ENCODE measurements at regions not wholly inside any gene's neighbourhood (a gene's known extent, or its start where the extent isn't known, plus 50 kb on each side); places are given as distances from the start of the nearest gene placed in this dataset.
"Not testable (repeated sequence)": the region's sequence is repeated elsewhere in the genome, so short reads cannot be mapped to it uniquely, and the experiment has no call there.

DNA sequence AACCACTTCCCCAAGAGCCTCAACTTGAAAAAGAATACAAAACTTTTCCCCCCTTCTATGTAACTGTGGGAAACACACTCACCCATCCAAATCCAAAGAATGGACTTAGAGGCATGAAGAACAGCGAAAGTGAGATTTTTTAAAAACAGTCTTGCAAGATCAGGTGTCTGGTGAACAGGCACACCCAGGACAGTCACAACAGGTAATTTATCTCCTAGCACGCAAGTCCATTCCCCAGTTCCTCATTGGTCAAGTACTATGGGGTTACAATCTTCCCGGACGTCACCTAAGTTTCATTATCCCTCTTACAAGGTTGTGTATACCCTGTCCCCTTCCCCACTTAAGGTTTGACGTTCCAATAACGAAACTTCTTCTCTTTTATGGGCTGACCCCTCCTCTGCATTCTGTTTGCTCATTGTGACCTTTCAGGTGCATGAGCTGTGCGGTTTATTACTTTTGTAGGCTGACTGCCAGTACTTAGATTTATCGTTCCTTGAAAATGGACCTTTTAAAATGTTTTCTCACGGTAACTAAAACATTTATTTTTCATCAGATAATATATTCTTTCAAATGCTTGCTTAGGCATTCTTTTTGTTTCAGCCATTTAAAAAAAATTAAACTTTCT is 1401.9 kb downstream of the FAM181B start:
- TF ChIP-seq GATA1 (IDR thresholded peaks at IDR 0.05; ENCODE audit: low read depth, low read length): no peak
- no peak for TF ChIP-seq POLR2A (IDR thresholded peaks at IDR 0.05; ENCODE audit: low read length)
- DNase-seq: no peak

GRCh38 chr11:81331088-81331487 is 1402.6 kb downstream of the FAM181B start:
- TF ChIP-seq GATA1 (IDR thresholded peaks at IDR 0.05; ENCODE audit: low read depth, low read length): no peak
- TF ChIP-seq POLR2A (IDR thresholded peaks at IDR 0.05; ENCODE audit: low read length): no peak
- DNase-seq: no peak

- no peak for TF ChIP-seq POLR2A (IDR thresholded peaks at IDR 0.05; ENCODE audit: low read length)
- TF ChIP-seq GATA1 (IDR thresholded peaks at IDR 0.05; ENCODE audit: low read depth, low read length): no peak
- DNase-seq: no peak
Measured at GRCh38 chr11:81303038-81303664, 1430.5 kb downstream of the FAM181B start.

DNA sequence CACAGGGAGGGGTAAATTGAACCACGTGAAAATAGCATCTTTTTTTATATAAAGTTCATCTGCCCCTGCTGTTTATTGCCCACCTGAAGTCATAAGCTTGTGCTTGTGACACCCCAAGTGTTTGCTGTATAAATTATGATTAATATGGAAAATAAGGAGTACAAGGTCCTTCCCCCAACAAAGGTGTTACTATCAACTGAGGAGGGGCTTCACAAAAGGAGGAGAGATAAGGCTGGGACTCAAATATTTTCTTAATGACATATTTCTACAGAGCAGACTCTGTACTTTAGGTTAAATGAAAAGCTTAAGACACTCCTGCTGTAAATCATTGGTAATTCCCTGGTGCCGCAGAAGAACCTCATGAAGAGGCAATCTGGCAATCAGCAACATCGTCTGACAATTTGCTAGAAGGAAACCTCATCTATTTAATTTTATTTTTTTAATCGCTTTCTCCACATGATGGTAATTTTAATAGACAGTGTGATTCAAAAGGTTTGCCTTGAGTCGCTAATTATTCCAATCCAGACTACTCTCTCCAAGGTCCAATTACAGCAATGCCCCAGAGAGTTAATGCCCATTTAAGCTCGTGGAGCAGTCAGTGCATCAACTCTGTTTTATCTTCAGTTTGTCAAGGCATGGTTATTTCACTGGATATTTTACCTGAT is 1432.4 kb downstream of the FAM181B start:
- DNase-seq: no peak
- TF ChIP-seq GATA1 (IDR thresholded peaks at IDR 0.05; ENCODE audit: low read depth, low read length) (no peak), POLR2A (IDR thresholded peaks at IDR 0.05; ENCODE audit: low read length) (no peak)

DNA sequence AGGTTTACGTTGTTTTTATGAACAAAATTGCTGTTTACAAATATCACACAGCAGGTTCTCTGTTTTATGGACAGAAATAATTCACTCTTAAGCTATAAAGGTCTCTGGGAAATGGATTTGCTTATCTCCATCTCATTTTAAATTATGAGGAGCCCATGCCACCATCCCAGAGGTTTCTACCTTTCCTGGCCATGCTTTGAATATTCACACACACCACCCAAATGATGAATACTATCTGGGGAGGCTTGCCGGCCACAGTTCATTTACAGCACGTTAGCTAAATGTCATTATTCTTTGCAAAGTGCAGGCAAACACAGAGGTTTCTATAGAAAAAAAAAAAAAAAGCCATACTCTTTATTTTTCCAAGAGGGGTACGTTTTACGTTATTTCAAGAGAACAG is 1446.7 kb downstream of the FAM181B start:
- no peak for DNase-seq
- no peak for TF ChIP-seq GATA1 (IDR thresholded peaks at IDR 0.05; ENCODE audit: low read depth, low read length)
- TF ChIP-seq POLR2A (IDR thresholded peaks at IDR 0.05; ENCODE audit: low read length): no peak

DNA sequence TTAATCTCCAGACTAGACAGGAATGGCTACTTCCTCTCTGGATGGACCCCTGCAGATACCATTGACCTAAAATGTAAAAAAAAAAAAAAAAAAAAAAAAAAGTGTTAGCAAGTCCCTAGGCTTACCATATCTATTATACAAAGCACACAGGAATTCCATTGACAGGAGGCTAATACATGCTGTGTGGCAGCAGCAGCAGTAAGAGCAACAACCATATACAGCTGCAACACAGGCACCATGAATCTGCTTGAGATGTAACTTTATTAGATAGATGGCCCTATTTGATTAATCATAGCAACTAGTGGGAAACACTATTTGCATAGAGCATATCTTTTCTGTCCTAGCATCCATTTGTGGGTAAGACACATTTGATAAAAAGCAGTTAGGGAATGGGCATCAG is 1447.1 kb downstream of the FAM181B start:
- TF ChIP-seq GATA1 (IDR thresholded peaks at IDR 0.05; ENCODE audit: low read depth, low read length) (no peak), POLR2A (IDR thresholded peaks at IDR 0.05; ENCODE audit: low read length) (no peak)
- no peak for DNase-seq

GRCh38 chr11:81280228-81280627 is 1453.4 kb downstream of the FAM181B start:
- not testable (repeated sequence) for DNase-seq

- TF ChIP-seq POLR2A (IDR thresholded peaks at IDR 0.05; ENCODE audit: low read length) (no peak), GATA1 (IDR thresholded peaks at IDR 0.05; ENCODE audit: low read depth, low read length) (no peak)
- DNase-seq: no peak
Measured at GRCh38 chr11:81278991-81279390, 1454.7 kb downstream of the FAM181B start.

DNA sequence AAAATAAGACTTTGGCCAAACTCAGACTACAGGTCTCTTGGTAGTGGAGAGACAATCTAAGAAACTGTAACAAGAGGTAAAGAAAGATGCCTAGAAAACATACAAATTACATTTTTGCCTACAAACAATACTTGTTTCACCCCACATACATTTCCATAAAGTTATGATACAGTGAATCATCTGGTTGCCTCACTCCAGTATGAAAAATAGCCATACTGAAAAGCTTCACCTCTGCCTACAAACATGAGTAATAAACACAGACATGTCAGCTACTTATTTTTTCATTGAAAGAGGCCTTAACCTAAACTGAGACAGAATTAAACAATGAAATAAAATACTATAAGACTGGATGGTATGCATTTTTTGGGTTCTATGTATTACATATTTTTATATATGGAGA is 1463.0 kb downstream of the FAM181B start:
- DNase-seq: no peak
- no peak for TF ChIP-seq POLR2A (IDR thresholded peaks at IDR 0.05; ENCODE audit: low read length)
- no peak for TF ChIP-seq GATA1 (IDR thresholded peaks at IDR 0.05; ENCODE audit: low read depth, low read length)

- no peak for TF ChIP-seq POLR2A (IDR thresholded peaks at IDR 0.05; ENCODE audit: low read length)
- TF ChIP-seq GATA1 (IDR thresholded peaks at IDR 0.05; ENCODE audit: low read depth, low read length): no peak
- no peak for DNase-seq
Measured at GRCh38 chr11:81267246-81267645, 1466.4 kb downstream of the FAM181B start.

DNA sequence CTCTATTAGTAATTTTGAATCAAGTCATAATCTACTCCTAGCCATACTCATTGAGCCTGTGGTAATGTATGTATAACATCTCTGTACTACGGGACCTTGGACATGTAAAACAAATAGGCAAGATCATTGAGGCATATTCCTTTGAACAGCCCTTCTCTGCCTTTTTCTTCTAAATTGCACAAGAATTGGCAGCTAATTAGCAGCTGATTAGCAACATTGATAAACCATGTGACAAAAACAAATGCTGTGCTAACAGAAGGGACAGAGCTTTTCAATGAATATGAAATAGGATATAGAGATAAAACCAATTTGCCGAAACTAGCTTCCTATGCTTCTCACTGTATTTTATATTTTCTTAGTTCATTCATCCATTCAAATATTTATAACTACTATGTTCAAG is 1474.2 kb downstream of the FAM181B start:
- no peak for DNase-seq
- TF ChIP-seq GATA1 (IDR thresholded peaks at IDR 0.05; ENCODE audit: low read depth, low read length) (no peak), POLR2A (IDR thresholded peaks at IDR 0.05; ENCODE audit: low read length) (no peak)

DNA sequence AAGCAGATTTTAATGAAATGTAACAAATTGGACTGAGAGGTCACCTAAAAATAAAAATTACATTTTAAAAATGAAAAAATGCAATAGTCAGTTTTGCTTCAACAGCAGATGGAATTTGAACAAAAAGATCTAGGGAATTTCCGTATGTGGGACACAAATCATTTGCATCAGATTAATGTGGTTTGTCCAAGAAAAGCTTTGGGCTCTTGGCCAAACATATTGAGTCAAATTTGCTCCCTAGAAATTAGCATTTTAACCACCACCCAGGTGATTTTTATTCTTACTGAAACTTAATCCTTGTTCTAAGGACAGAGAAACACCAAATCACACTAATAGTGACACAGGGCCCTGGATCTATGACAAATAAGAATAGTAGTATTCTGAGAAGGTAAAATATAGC is 1477.8 kb downstream of the FAM181B start:
- DNase-seq: no peak
- TF ChIP-seq POLR2A (IDR thresholded peaks at IDR 0.05; ENCODE audit: low read length): no peak
- no peak for TF ChIP-seq GATA1 (IDR thresholded peaks at IDR 0.05; ENCODE audit: low read depth, low read length)

- TF ChIP-seq POLR2A (IDR thresholded peaks at IDR 0.05; ENCODE audit: low read length) (no peak), GATA1 (IDR thresholded peaks at IDR 0.05; ENCODE audit: low read depth, low read length) (no peak)
Measured at GRCh38 chr11:81253244-81253643, 1480.4 kb downstream of the FAM181B start.

DNA sequence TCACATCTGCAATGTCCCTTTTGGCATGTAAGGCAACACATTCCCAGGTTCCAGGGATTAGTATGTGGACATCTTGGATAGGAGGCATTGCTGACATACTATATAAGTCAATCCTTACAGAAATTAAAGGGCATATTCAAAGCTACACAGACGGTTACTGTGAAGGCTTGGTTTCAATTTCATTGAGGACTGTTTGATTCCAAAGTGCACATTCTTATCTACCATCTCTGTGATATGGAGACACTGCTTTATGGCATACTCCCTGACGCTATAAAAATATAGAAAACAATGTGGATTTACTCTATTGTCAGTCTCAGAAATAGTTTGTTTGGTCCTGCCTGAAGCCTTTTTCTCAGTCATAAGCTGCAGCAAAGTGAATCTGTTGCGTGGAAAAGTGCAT is 1486.7 kb downstream of the FAM181B start:
- TF ChIP-seq GATA1 (IDR thresholded peaks at IDR 0.05; ENCODE audit: low read depth, low read length) (no peak), POLR2A (IDR thresholded peaks at IDR 0.05; ENCODE audit: low read length) (no peak)
- DNase-seq: no peak

More at GRCh38 chr11:81253244-81253643, 1480.4 kb downstream of the FAM181B start:
- no peak for DNase-seq

- TF ChIP-seq POLR2A (IDR thresholded peaks at IDR 0.05; ENCODE audit: low read length) (no peak), GATA1 (IDR thresholded peaks at IDR 0.05; ENCODE audit: low read depth, low read length) (no peak)
- DNase-seq: no peak
Measured at GRCh38 chr11:81245791-81246190, 1487.9 kb downstream of the FAM181B start.
